NCI-H460 (cell line): ENCODE measurements at regions not wholly inside any gene's neighbourhood (a gene's known extent, or its start where the extent isn't known, plus 50 kb on each side); places are given as distances from the start of the nearest gene placed in this dataset.

Experiments
- DNase-seq: peaks from one replicate; pipeline ENCODE4 v3.0.0-alpha.2; 2016; ENCODE audit warnings: low read depth; ENCODE audit errors: extremely low read depth

- no peak for DNase-seq
These were observed 67.5 kb downstream of the ATP6V1G3 start for GRCh38 chr1:198472997-198473396.

GRCh38 chr1:198472119-198472518 lies 68.4 kb downstream of the ATP6V1G3 start:
- no peak for DNase-seq

GRCh38 chr1:198467907-198468306 lies 72.6 kb downstream of the ATP6V1G3 start:
- no peak for DNase-seq

GRCh38 chr1:198467342-198467741 lies 73.1 kb downstream of the ATP6V1G3 start:
- DNase-seq: no peak

- DNase-seq: peak; percentile 87
These were observed 75.0 kb downstream of the ATP6V1G3 start for GRCh38 chr1:198465201-198466144.

GRCh38 chr1:198463709-198464108 lies 76.8 kb downstream of the ATP6V1G3 start:
- DNase-seq: no peak

- no peak for DNase-seq
These were observed 78.0 kb downstream of the ATP6V1G3 start for GRCh38 chr1:198462365-198463019.

- DNase-seq: no peak
These were observed 84.5 kb downstream of the ATP6V1G3 start for GRCh38 chr1:198455966-198456365.

- DNase-seq: no peak
These were observed 90.6 kb downstream of the ATP6V1G3 start for GRCh38 chr1:198449727-198450433.

GRCh38 chr1:198449261-198449660 lies 91.2 kb downstream of the ATP6V1G3 start:
- no peak for DNase-seq

GRCh38 chr1:198447468-198447867 lies 93.0 kb downstream of the ATP6V1G3 start:
- no peak for DNase-seq

- DNase-seq: no peak
These were observed 94.6 kb downstream of the ATP6V1G3 start for GRCh38 chr1:198445872-198446271.

- peak; percentile 89 for DNase-seq
These were observed 95.7 kb downstream of the ATP6V1G3 start for GRCh38 chr1:198444792-198445191.

GRCh38 chr1:198443365-198444233 lies 96.9 kb downstream of the ATP6V1G3 start:
- peak; percentile 99 for DNase-seq

GRCh38 chr1:198440842-198441241 lies 99.6 kb downstream of the ATP6V1G3 start:
- no peak for DNase-seq

- no peak for DNase-seq
These were observed 103.1 kb downstream of the ATP6V1G3 start for GRCh38 chr1:198437332-198437731.

GRCh38 chr1:198436276-198436675 lies 104.2 kb downstream of the ATP6V1G3 start:
- no peak for DNase-seq

GRCh38 chr1:198435056-198435455 lies 105.4 kb downstream of the ATP6V1G3 start:
- DNase-seq: no peak

- no peak for DNase-seq
These were observed 116.0 kb downstream of the ATP6V1G3 start for GRCh38 chr1:198424441-198424840.

GRCh38 chr1:198423673-198424072 lies 116.8 kb downstream of the ATP6V1G3 start:
- no peak for DNase-seq
